ENCODE measurements at regions not wholly inside any gene's neighbourhood (a gene's known extent, or its start where the extent isn't known, plus 50 kb on each side); places are given as distances from the start of the nearest gene placed in this dataset.

DNA sequence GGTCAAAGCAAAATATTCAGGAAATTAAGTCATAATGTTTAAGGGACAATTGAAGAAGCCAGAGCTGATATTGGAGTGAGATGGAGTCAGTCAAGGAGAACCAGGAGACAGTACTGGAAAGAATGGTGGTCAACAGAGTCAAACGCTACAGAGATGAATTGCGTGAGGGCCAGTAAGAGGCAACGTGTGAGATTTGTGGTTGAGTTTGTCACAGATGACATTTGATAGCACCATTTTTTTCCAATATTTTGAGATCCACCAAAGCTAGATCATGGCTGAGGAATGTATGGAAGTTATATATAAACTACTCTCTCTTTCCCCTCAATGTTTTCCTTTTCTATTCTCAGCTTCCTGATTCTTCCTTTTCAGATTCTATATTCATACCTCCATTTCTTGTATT lies 375.1 kb upstream of the ROBO2 start (continued):
- TF ChIP-seq ZNF274 (IDR thresholded peaks at IDR 0.05; ENCODE audit: insufficient read depth, insufficient read length): no peak
- TF ChIP-seq RAD51 (IDR thresholded peaks at IDR 0.05): no peak
- no peak for TF ChIP-seq MXI1 (IDR thresholded peaks at IDR 0.05; ENCODE audit: low read depth, low read length)
- TF ChIP-seq NFYB (IDR thresholded peaks at IDR 0.05; ENCODE audit: insufficient read depth, low read depth, low read length): no peak
- no peak for TF ChIP-seq CBX5 (IDR thresholded peaks at IDR 0.05; ENCODE audit: low read depth)

DNA sequence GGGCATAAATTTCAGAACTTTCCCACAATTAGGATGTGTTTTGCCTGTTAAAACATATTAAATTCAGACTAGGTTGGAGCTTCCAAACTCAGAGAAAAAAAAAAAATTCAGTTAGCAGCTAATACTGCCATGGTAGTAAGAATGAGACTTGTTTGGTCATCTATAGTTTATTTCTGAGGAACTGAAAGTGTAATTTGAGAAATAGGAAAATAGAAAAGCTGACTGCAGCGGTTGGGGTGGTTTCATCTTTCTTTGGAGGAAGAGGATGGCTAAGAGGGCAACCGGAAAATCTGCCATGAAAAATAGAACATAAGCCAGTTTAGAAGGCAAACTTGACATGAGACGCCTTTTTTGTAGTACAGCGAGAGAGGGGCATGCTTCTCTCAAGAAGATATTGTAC lies 371.2 kb upstream of the ROBO2 start:
- Histone ChIP-seq H3K36me3 (ENCODE audit: control insufficient read depth in 2 of 2, insufficient read depth in 2 of 2, low read length in 1 of 2) (no peaks in the 10 kb centered on the region), H3K79me2 (ENCODE audit: control insufficient read depth, insufficient read depth, low read length) (no peaks in the 10 kb centered on the region), H3K9ac (ENCODE audit: control insufficient read depth, insufficient read depth, low read length) (no peak overlapping the region), H3K27ac (ENCODE audit: control insufficient read depth, insufficient read depth) (no peak overlapping the region), H2AFZ (ENCODE audit: control insufficient read depth, low read depth, low read length) (no peak overlapping the region), H3K27me3 (replicated peaks in 1 of 2; ENCODE audit: control insufficient read depth in 2 of 2, insufficient read depth in 2 of 2, low read length in 1 of 2) (no peaks in the 10 kb centered on the region), H3K4me2 (ENCODE audit: control insufficient read depth, insufficient read depth) (no peak overlapping the region), H3K4me3 (no peak overlapping the region), H4K20me1 (ENCODE audit: control insufficient read depth, insufficient read depth) (no peaks in the 10 kb centered on the region), H3K9me3 (replicated peaks; ENCODE audit: control insufficient read depth, insufficient read depth, low read length) (no peaks in the 10 kb centered on the region), H3K4me1 (ENCODE audit: control insufficient read depth, insufficient read depth, low read length) (no peaks in the 10 kb centered on the region)
- ChIA-PET POLR2A (no interaction called here), RAD21 (ENCODE audit: unreplicated experiment) (no interaction called here), CTCF (interaction anchor here (0.7 kb wide), 1 partner anchor 635 kb away, joined by 4 read pairs; no protein-coding TSS in a partner anchor), SMC1A (ENCODE audit: uncharacterized antibody, unreplicated experiment) (no interaction called here)
- BruUV-seq (replicated peaks): no TSS peak
- TF ChIP-seq MTA2 (IDR thresholded peaks at IDR 0.05; ENCODE audit: low read depth) (peak; percentile 55; the same call in 1 of the 2 replicates), SUZ12 (IDR thresholded peaks at IDR 0.05; ENCODE audit: unreplicated experiment) (no peak), SPI1 (IDR thresholded peaks at IDR 0.05; ENCODE audit: borderline replicate concordance, insufficient read depth, low read depth, low read length) (peak; percentile 64; the same call in 1 of the 2 replicates), IKZF1 (conservative IDR thresholded peaks at IDR 0.05) (peak; percentile 32; the same call in 1 of the 2 replicates), NFIC (IDR thresholded peaks at IDR 0.05; ENCODE audit: low read depth, low read length) (peak; percentile 58; the same call in 1 of the 2 replicates), BCLAF1 (IDR thresholded peaks at IDR 0.05) (no peak), IKZF2 (IDR thresholded peaks at IDR 0.05) (peak; percentile 46 to 51; a peak in 2 of 4 replicates), ZNF384 (IDR thresholded peaks at IDR 0.05; ENCODE audit: borderline replicate concordance, low read depth, low read length) (peak; percentile 18; the same call in 1 of the 2 replicates), JUNB (IDR thresholded peaks at IDR 0.05) (peak; percentile 80), RUNX3 (IDR thresholded peaks at IDR 0.05; ENCODE audit: low read length) (peak; percentile 61), ATF7 (IDR thresholded peaks at IDR 0.05; ENCODE audit: low read depth) (peak; percentile 38; the same call in 1 of the 2 replicates), IRF4 (IDR thresholded peaks at IDR 0.05; ENCODE audit: low read depth, low read length) (peak; percentile 44; the same call in 1 of the 2 replicates), EP300 (IDR thresholded peaks at IDR 0.05; ENCODE audit: borderline replicate concordance in 1 of 2, control insufficient read depth in 1 of 2, low read depth in 2 of 2, low read length in 2 of 2) (0 out of 4 replicates have a peak, but pooled peaks of 1 of the 2 experiments have one; percentile 25), DPF2 (IDR thresholded peaks at IDR 0.05) (peak; percentile 46; the same call in 1 of the 2 replicates)
- TF ChIP-seq, protein P1, sequence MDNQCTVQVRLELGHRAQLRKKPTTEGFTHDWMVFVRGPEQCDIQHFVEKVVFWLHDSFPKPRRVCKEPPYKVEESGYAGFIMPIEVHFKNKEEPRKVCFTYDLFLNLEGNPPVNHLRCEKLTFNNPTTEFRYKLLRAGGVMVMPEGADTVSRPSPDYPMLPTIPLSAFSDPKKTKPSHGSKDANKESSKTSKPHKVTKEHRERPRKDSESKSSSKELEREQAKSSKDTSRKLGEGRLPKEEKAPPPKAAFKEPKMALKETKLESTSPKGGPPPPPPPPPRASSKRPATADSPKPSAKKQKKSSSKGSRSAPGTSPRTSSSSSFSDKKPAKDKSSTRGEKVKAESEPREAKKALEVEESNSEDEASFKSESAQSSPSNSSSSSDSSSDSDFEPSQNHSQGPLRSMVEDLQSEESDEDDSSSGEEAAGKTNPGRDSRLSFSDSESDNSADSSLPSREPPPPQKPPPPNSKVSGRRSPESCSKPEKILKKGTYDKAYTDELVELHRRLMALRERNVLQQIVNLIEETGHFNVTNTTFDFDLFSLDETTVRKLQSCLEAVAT (IDR thresholded peaks at IDR 0.05): no peak
- FAIRE-seq: no peak
- intact Hi-C loops (cut with micrococcal nuclease; ENCODE audit: unreplicated experiment) (no loop called here), in situ Hi-C loops (cut with MboI) (no loop called here)
- no peak for DNase-seq (ENCODE audit: low read depth, low spot score)
- 58% methylated on average over 4 of the region's 4 CpGs for WGBS (ENCODE audit: insufficient coverage, insufficient replicate concordance, low lambda C conversion rate, missing lambda C conversion rate)
- peak; percentile 79 for ATAC-seq
